ENCODE measurements at regions not wholly inside any gene's neighbourhood (a gene's known extent, or its start where the extent isn't known, plus 50 kb on each side); places are given as distances from the start of the nearest gene placed in this dataset.

DNA sequence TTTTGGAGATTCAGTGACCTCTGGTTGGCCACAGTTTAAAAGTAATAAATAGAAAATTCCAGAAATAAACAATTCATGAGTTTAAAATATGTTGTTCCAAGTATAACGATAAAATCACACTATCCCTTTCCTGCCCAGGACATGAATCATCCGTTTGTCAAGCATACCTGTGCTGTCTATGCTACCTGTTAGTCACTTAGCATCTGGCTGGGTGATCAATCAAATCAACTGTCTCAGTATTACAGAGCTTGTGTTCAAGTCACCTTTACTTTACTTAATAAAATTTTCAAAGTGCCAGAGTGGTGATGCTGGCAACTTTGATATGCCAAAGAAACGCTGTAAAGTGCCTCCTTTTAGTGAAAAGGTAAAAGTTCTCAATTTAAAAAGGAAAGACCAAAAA is 979.5 kb upstream of the NDST4 start:
- TF ChIP-seq POLR2AphosphoS5 (IDR thresholded peaks at IDR 0.05; ENCODE audit: low read depth): no peak
- TF ChIP-seq CTCF (IDR thresholded peaks at IDR 0.05; ENCODE audit: insufficient read depth, low read length): no peak
- TF ChIP-seq GABPA (IDR thresholded peaks at IDR 0.05; ENCODE audit: low read depth): no peak
- no peak for TF ChIP-seq REST (IDR thresholded peaks at IDR 0.05; ENCODE audit: insufficient replicate concordance, low read depth)

All from HL-60 (cell line).